Mesendoderm (in vitro differentiated cells): ENCODE measurements at regions not wholly inside any gene's neighbourhood (a gene's known extent, or its start where the extent isn't known, plus 50 kb on each side); places are given as distances from the start of the nearest gene placed in this dataset.

Source experiments
- small RNA-seq: library from polyadenylated mRNA; stranded (forward); fragments of <200 nt; extraction: miRNeasy Mini kit (QIAGEN cat#:217004); gene quantifications from one replicate; pipeline ENCODE3, GENCODE V24; 2013; ENCODE audit not compliant: insufficient read depth

Small RNA genes in the stretch of these regions (small RNA-seq; reads per million reads assigned to genes)
- 66.1 reads per million, percentile 95 among the genes with 10 or more reads in this experiment for gene MIR218-1
